IPS-15b (cell line): ENCODE measurements at regions not wholly inside any gene's neighbourhood (a gene's known extent, or its start where the extent isn't known, plus 50 kb on each side); places are given as distances from the start of the nearest gene placed in this dataset.
"Not testable (repeated sequence)": the region's sequence is repeated elsewhere in the genome, so short reads cannot be mapped to it uniquely, and the experiment has no call there.

Source experiments
- H3K27me3 ChIP-seq: one replicate; pipeline ENCODE4 v1.6.1; 2013; ENCODE audit warnings: low read length; ENCODE audit not compliant: control insufficient read depth, insufficient read depth
- H3K36me3 ChIP-seq: one replicate; pipeline ENCODE4 v1.6.1; 2013; ENCODE audit warnings: low read length; ENCODE audit not compliant: control insufficient read depth, insufficient read depth
- H3K4me1 ChIP-seq: one replicate; pipeline ENCODE4 v1.6.1; 2013; ENCODE audit warnings: mild to moderate bottlenecking, low read length; ENCODE audit not compliant: control insufficient read depth, insufficient read depth
- H3K4me3 ChIP-seq: one replicate; pipeline ENCODE4 v1.5.1; 2013; ENCODE audit warnings: low read depth, low read length
- H3K9ac ChIP-seq: one replicate; pipeline ENCODE4 v1.6.1; 2013; ENCODE audit warnings: low read depth, mild to moderate bottlenecking, low read length
- H3K9me3 ChIP-seq: one replicate; pipeline ENCODE4 v1.6.1; 2013; ENCODE audit warnings: mild to moderate bottlenecking, low read length; ENCODE audit not compliant: control insufficient read depth, insufficient read depth

DNA sequence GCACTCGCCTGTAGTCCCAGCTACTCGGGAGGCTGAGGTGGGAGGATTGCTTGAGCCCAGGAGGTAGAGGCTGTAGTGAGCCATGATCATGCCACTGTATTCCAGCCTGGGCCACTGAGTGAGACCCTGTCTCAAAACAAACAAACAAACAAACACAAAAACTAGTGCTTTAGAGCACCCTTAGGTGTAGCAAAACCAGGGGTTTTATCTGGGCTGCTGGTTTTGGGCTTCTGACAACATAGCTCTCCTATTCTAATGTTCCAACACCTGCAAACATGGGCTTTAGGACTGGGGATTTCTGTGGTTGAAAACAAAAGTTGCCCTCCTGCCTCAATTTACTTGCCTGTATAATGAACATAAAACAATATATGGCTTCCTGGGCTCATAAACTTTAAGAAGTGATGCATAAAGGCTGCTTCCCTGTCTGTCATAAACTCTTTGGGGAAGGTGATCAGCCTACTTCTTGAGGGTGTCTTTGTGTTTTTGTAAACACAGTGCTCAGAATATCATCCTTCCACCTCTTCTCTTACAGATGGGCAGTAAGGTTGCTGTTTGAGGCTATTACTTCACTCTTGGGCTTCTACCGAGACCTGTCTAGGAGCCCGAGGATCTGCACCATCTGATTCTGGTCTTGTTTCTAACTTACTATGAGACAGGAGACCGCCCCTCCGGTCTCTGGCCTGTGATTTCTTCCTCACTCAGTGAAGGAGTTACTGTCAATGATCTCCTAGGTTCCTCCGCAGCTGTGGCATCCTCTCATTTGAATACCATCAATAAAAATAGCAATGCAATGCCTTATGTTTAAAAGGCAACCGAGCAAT is 246.5 kb downstream of the MYCN start:
- Histone ChIP-seq H3K4me1 (no peaks in the 10 kb centered on the region), H3K9ac (no peak overlapping the region), H3K27me3 (no peaks in the 10 kb centered on the region), H3K36me3 (no peaks in the 10 kb centered on the region), H3K9me3 (no peaks in the 10 kb centered on the region), H3K4me3 (no peak overlapping the region)

GRCh38 chr2:16185801-16186272 is 245.5 kb downstream of the MYCN start:
- Histone ChIP-seq H3K4me3 (no peak overlapping the region), H3K9ac (no peak overlapping the region), H3K9me3 (no peaks in the 10 kb centered on the region), H3K36me3 (no peaks in the 10 kb centered on the region), H3K4me1 (no peaks in the 10 kb centered on the region), H3K27me3 (no peaks in the 10 kb centered on the region)

DNA sequence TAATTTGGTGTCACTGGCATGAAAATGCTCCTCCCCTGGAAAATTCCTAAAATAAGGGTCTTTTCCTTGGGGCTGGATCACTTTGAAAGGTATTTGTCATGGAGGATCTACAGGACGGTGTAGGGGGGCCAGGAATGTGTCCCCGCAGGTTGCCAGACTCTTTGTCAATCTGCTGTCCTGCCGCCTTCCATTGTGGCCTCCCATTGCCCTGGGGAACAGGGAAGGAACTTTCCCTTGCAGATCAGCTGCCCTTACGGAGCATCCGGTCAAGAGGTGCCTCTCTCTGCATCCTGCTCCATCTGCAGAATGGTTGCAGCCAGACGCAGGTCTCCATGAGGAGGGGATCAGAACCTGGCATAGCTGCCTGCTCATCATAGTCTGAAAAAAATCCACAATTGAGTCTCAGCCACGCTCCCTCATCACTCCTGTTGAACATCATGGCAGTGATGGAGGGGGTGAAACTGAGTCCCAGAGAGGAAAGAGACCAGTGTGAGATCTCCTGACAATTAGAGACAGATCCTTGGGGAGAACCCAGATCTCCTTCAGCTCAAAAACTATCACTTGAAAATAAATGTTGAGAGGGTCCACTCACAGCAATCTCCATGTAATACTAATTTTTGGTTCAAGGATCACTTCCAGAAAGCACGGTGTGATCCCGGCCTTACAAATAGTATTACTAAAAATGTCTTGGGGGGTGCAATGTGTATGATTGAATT is 244.8 kb downstream of the MYCN start:
- H3K9me3 ChIP-seq, result no peaks in the 10 kb centered on the region
- no peaks in the 10 kb centered on the region for H3K27me3 ChIP-seq
- H3K4me3 ChIP-seq, result no peak overlapping the region
- H3K9ac ChIP-seq, result no peak overlapping the region
- no peaks in the 10 kb centered on the region for H3K36me3 ChIP-seq
- H3K4me1 ChIP-seq, result peaks cover under 1% of the 10 kb centered on the region

GRCh38 chr2:16184341-16184890 is 244.1 kb downstream of the MYCN start:
- Histone ChIP-seq H3K9ac (no peak overlapping the region), H3K4me1 (peaks cover 6% of the 10 kb centered on the region), H3K27me3 (no peaks in the 10 kb centered on the region), H3K4me3 (no peak overlapping the region), H3K36me3 (no peaks in the 10 kb centered on the region), H3K9me3 (no peaks in the 10 kb centered on the region)

- H3K9ac ChIP-seq, result no peak overlapping the region
- H3K4me3 ChIP-seq, result no peak overlapping the region
- peaks cover 6% of the 10 kb centered on the region for H3K4me1 ChIP-seq
- no peaks in the 10 kb centered on the region for H3K9me3 ChIP-seq
- H3K36me3 ChIP-seq, result no peaks in the 10 kb centered on the region
- no peaks in the 10 kb centered on the region for H3K27me3 ChIP-seq
Observed at GRCh38 chr2:16183345-16183744, 243.0 kb downstream of the MYCN start.

- peaks cover 6% of the 10 kb centered on the region for H3K4me1 ChIP-seq
- no peaks in the 10 kb centered on the region for H3K9me3 ChIP-seq
- H3K4me3 ChIP-seq, result no peak overlapping the region
- H3K9ac ChIP-seq, result no peak overlapping the region
- H3K36me3 ChIP-seq, result no peaks in the 10 kb centered on the region
- H3K27me3 ChIP-seq, result no peaks in the 10 kb centered on the region
Observed at GRCh38 chr2:16182841-16183240, 242.5 kb downstream of the MYCN start.

DNA sequence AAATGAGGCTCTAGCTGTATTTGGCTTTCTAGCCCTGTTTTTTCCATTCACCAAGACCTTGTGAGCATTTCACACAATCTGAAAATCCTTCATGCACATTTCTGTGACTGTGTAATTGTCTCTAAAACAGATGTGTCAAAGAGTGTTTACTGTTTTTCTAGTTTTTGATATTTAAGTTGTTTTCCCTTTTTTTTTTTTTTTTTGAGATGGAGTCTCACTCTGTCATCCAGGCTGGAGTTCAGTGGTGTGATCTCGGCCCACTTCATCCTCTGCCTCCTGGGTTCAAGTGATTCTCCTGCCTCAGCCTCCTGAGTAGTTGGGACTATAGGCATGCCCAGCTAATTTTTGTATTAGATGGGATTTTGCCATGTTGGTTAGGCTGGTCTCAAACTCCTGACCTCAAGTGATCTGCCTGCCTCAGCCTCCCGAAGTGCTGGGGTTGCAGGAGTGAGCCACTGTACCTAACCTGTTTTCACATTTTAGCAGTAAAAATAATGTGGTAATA is 242.0 kb downstream of the MYCN start:
- H3K4me3 ChIP-seq, H3K9ac ChIP-seq, H3K36me3 ChIP-seq, H3K9me3 ChIP-seq, H3K4me1 ChIP-seq, H3K27me3 ChIP-seq: not testable (repeated sequence)

- Histone ChIP-seq H3K27me3 (no peaks in the 10 kb centered on the region), H3K4me1 (peaks cover 6% of the 10 kb centered on the region), H3K4me3 (no peak overlapping the region), H3K9me3 (no peaks in the 10 kb centered on the region), H3K36me3 (no peaks in the 10 kb centered on the region), H3K9ac (no peak overlapping the region)
Observed at GRCh38 chr2:16181741-16182090, 241.4 kb downstream of the MYCN start.

DNA sequence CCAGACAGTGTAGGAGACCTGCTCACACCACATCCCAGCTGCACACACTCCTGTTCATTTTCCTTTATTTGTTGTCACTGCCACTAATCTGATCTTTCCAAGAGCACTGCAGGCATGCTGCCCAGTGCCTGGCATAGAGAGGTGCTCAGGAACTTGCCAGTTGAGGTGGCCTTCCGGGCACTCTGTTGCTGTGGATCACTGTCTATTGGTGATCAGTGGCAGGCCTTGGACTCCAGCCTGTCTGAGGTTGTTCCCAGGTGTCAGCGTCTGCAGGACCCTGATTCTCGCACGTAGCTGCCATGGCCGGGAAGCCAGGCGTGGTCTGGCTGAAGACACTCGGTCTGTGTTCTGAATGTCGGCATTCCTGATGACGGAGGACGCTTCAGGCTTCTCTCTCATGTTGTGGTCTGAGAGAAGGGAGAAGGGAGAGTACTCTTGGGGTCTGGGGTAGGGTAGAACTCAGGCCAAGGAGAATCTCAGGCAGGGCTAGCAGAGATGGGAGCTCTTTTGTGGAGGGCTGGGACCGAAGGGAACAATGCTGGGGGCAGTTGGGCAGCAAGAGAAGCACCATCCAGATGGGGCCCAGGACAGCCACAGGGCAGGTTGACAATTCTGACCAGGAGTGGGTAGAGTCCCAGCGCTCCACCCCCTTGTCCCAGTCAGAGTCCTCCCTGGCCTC is 240.9 kb downstream of the MYCN start:
- Histone ChIP-seq H3K27me3 (no peaks in the 10 kb centered on the region), H3K9me3 (no peaks in the 10 kb centered on the region), H3K36me3 (no peaks in the 10 kb centered on the region), H3K9ac (no peak overlapping the region), H3K4me1 (peaks cover 6% of the 10 kb centered on the region), H3K4me3 (no peak overlapping the region)

- no peaks in the 10 kb centered on the region for H3K36me3 ChIP-seq
- H3K27me3 ChIP-seq, result no peaks in the 10 kb centered on the region
- H3K4me3 ChIP-seq, result no peak overlapping the region
- no peaks in the 10 kb centered on the region for H3K9me3 ChIP-seq
- H3K4me1 ChIP-seq, result peaks cover 6% of the 10 kb centered on the region
- H3K9ac ChIP-seq, result no peak overlapping the region
Observed at GRCh38 chr2:16180631-16181030, 240.3 kb downstream of the MYCN start.

DNA sequence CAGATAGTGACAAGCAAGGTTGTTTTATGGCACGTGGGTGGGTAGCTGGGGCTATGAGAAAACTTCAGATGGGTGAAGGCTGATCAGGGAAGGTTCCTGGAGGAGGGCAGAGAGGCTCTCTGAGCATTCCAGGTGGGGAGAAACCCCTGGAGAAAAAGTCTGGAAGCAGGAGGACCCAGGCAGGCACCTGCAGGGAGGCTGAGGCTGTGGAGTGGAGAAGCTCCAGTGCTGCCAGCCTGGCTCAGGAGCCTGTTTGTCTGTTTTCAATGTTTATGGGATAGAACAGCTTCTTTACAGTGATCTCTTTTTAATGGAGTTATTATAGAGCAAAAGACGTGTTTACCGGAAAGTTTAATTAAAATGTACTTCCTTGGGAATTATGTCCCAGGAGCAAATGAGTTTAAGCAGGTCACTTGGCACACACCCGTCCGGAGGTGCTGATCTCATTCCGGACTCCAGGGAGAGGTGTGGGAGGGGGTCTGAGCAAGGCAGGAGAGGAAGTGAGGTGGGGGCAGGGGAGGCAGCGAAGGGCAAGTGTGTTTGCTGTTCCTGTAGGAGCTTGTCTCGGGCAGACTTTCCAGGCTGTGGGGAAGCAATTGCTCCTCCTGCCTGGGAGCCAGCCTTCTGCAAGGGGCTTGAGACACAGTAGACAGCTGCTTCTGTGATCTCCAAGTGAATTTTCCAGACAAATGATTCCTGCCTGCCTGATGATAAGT is 239.5 kb downstream of the MYCN start:
- peaks cover 6% of the 10 kb centered on the region for H3K4me1 ChIP-seq
- no peaks in the 10 kb centered on the region for H3K36me3 ChIP-seq
- no peak overlapping the region for H3K9ac ChIP-seq
- H3K4me3 ChIP-seq, result no peak overlapping the region
- no peaks in the 10 kb centered on the region for H3K9me3 ChIP-seq
- H3K27me3 ChIP-seq, result no peaks in the 10 kb centered on the region
